ENCODE measurements at regions not wholly inside any gene's neighbourhood (a gene's known extent, or its start where the extent isn't known, plus 50 kb on each side); places are given as distances from the start of the nearest gene placed in this dataset.
A peak's percentile ranks its signal among the peaks of the same experiment; 100 is the strongest.

DNA sequence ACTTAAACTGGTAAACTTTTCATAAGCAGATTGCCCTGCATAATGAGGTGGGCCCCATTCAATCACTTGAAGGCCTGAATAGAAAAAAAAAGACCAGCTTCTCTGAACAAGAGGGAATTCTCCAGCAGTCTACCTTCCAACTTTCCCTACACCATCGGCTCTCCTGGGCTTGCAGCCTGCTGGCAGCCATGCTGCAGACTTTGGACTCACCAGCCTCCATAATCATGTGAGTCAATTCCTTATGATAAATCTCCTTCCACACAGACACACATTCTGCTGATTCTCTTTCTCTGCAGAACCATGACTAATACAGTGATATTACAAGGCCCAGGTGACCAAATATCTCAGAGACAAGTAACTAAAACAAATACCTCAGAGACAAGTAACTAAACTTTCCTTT, 113.8 kb upstream of the WDR17 start:
- no peak for DNase-seq

DNA sequence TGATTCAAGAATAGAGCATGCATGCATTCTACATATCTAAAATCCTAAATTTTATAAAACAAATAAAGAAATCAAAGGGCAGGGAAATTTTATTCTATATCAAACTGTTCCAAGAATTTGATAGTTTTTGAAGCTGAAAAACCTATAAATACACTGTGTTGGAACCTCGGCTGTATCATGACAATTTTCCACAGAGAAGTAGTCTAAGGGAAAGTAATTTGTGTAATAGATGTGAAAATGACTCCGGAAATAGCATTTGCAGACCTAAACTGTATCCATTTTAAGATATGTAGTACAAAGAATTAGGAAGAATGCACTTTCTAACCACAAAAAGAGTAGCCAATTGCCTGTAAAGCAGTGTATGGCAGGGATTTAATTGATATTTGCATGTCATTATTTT, 112.5 kb upstream of the WDR17 start:
- no peak for DNase-seq

DNA sequence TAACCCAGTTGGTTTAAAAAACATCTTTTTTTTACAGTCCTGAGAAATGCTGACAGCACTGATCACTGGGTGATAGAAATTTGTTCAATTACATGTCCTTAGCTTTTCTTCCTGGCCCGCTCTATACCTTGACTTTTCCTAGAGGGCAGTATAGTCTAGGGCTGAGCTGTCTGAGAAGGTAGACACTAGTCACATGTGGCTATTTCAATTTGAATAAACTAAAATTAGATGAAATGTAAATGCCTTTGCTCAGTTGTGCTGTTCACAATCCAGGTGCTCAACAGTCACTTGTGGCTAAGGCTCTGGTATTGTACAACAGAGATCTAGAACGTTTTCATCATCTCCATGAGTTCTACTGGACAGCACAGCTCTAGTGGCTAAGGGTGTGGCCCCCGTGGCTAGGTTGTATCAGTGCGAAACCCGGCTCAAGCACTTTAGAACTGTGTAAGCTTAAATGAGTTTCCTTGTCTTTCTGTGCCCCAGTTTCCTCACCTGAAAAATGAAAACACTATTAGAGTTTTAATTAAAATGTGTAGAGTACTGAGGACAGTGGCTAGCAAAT, 111.6 kb upstream of the WDR17 start:
- DNase-seq: no peak

DNA sequence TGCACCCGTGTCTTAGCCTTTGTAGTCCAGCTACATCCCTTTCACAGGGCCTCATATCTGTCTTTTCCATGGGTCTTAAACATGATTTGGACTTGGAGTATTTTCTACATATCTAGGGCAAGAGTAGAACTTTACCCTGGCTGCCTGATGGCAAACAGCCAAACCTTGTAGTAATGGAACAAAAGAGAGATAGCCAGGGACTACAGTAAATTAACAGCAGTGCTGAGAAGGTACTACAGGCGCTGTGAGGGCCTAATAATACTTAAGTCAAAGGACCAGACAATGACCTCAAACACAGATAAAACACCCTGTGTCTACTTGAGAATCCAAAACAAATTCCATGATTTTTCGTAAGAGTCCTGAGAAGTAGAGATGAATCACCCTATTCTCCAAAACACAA, 111.0 kb upstream of the WDR17 start:
- no peak for DNase-seq

- no peak for DNase-seq
Measured at GRCh38 chr4:175961604-175962003, 104.0 kb upstream of the WDR17 start.

GRCh38 chr4:175970072-175970471, 95.6 kb upstream of the WDR17 start:
- DNase-seq: peak; percentile 14

GRCh38 chr4:175970724-175971123, 94.9 kb upstream of the WDR17 start:
- DNase-seq: peak; percentile 65

DNA sequence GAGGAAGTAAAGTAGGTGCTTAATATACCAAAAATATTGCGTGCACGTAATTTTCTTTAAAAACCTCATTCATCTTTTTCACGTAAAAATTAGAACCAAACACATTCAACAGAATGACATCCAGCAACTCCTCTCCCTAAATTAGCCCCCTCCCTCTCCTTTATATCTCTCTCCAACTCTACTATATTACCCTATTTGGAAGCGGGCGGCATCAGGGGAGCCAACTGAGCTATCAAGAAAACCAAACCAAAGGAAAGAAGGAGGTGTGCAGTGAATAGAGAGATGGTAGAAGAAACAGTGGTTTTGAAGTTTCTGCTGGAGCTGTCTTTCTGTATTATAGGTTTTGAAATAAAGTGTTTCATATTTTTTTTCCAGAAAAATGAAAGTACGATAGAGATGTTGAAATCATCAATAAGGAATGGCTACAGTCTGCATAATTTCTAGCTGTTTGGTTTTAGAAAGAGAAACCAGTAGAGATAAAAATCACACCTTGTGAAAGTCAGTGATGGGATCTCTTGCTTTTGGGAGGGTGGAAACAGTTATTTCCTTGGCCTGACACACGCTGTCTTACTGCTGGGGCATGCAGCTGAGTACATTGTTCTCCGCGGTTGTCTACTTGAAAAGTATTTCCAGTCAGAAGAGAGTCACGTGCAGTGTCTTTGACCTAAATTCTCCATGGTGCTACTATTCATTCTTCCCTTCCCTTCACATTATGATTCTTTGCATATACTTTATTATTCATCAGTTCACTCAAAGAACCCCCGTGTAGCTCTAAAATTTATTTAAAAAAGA, 94.1 kb upstream of the WDR17 start:
- DNase-seq: peak; percentile 65

DNA sequence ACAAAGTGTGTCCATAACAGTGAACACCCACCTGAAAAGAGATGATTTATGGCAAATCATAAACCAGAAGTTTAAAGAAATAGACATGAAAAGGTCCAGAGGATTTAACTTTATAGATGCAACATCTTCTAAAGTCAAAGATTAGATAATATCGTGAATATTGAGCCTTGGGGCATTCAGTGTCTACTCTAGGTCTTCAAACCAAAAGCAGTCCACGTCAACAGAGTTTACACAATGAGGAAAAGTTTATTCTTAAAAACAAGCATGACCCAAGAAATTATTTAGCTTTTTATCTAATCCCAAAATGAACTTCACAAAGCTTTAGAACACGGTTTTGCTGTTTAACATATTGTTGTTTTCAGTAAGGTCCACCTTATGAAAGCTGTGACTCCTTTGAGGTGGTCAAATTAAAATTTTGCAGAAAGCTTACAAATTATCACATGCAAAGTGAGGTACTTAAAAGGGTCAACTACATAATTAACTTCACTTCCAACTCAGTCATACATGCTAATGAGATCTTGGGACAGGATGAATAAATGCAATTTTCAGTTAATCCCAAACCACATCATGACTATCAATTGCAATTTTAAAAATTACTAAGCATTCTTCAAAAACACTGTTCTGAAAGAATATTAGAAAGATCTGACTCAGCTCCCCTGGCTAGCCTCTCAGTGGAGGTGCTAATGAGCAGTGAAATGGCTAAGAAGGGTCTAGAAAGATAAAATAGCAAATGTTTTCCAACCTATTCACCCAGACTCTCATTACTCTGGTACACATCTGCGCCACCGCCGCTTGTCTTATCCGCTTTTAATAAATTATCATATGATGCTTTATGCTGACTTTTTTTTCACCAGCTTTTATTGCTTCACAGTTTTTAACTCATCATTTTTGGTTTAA, 92.4 kb upstream of the WDR17 start:
- DNase-seq: no peak

DNA sequence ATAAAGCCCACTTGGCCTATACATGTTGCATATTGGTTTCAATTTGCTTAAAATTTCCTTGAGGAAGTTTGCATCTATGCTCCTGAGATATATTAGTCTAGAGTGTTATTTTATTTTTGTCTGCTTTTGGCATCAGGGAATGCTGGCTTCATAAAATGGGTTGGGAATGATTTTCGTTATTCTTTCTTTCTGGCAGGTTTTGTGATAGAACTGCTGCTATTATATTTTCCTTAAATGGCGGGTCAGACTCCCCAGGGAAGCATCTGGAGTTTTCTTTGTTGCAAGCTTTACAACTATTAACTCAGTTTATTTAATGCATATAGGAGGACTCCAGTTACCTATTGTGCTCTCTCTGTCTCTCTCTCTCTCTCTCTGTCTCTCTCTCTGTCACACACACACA, 82.0 kb upstream of the WDR17 start:
- DNase-seq: no peak

DNA sequence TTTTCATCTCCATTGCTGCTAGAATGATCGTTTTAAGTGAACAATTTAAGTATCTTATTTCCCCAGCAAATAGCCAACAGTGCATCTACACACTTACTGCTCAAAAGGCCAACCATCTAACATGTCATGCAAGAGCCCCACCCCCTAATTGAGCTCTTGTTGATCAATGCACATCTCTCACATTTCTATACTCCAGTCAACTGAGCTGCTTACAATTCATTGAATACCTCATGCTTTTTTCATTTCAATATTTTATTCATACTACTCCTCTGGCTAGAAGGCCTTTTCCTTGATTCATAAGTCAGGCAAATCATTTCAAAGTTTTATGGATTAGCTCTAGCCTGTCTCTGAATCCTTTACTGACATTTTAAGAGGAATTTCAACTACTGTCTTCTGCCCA, 79.0 kb upstream of the WDR17 start:
- DNase-seq: no peak

- DNase-seq: peak; percentile 45
Measured at GRCh38 chr4:175988511-175988910, 77.1 kb upstream of the WDR17 start.

GRCh38 chr4:175996206-175996605, 69.4 kb upstream of the WDR17 start:
- DNase-seq: peak; percentile 31

GRCh38 chr4:175997291-175997690, 68.3 kb upstream of the WDR17 start:
- DNase-seq: no peak

- DNase-seq: peak; percentile 34
Measured at GRCh38 chr4:175998782-175999181, 66.9 kb upstream of the WDR17 start.

GRCh38 chr4:175999944-176000343, 65.7 kb upstream of the WDR17 start:
- DNase-seq: peak; percentile 36

- peak; percentile 93 for DNase-seq
Measured at GRCh38 chr4:176001151-176002006, 64.3 kb upstream of the WDR17 start.

GRCh38 chr4:176002007-176002613, 63.5 kb upstream of the WDR17 start:
- peak; percentile 88 for DNase-seq

DNA sequence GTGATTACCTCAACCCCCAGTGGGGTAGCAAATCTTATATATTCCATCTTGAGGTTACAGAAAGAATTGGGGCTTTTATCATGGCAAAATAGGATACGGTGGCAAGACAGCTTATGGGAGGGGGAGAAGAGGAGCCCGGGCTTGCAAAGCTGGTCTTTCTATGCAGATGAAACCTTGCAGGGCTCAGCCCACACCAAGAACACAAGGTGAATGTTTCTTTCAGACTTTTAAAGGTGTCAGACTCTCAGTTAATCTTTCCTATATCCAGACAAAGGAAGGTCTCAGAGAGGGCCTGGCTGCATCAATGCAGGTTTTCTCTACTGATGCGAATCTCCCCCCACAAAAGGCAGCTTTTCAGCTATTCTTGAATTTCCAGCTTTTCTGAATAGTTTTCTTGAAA, 59.9 kb upstream of the WDR17 start:
- DNase-seq: no peak

- no peak for DNase-seq
Measured at GRCh38 chr4:176009254-176009653, 56.4 kb upstream of the WDR17 start.

DNA sequence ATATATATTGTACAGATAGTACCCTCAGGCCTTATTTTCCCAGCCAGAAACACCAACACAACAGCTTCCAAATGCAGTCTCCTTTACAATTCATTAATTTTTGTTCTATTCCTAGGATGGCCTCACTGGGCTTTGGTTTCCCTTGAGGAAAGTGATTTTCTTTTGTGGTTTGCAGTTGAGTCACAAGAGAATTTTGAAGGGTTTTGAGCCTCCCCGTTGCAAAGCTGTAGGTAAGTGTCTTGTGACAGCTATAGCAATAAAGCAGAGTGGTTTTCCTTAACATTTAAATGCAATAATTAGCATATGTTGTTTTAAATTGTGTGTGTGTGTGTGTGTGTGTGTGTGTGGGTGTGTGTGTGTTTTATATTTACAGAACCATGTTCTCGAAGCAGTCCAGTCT, 54.1 kb upstream of the WDR17 start:
- no peak for DNase-seq

Data from retina (tissue), 1 donor.